RKO (cell line): ENCODE measurements at regions not wholly inside any gene's neighbourhood (a gene's known extent, or its start where the extent isn't known, plus 50 kb on each side); places are given as distances from the start of the nearest gene placed in this dataset.

ENCODE experiments used
- DNase-seq: peaks from one replicate; pipeline ENCODE4 v3.0.0-alpha.2; 2016; ENCODE audit warnings: low spot score

GRCh38 chr18:10009321-10010144 is 95.7 kb downstream of the VAPA start:
- no peak for DNase-seq

GRCh38 chr18:10010611-10011015 is 96.8 kb downstream of the VAPA start:
- DNase-seq, result no peak

DNA sequence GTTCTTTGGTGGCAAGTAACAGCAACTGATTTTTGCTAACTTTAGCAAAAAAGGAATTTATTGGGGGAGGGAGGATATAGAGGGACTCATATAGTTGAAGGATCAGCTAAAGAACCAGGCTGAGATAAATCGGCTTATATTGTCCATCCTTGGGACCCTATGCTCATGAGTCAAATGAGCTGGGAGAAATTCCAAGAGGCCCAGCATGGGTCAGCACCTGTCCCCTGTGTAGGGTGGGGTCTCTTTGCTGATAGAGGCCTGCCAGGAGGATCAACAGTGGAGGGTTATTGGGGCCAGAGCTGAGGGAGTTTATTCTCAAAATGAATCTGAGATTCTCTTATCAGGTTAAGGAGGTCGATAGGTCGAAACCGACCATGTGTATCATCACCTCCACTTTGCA is 97.2 kb downstream of the VAPA start:
- DNase-seq, result no peak

DNA sequence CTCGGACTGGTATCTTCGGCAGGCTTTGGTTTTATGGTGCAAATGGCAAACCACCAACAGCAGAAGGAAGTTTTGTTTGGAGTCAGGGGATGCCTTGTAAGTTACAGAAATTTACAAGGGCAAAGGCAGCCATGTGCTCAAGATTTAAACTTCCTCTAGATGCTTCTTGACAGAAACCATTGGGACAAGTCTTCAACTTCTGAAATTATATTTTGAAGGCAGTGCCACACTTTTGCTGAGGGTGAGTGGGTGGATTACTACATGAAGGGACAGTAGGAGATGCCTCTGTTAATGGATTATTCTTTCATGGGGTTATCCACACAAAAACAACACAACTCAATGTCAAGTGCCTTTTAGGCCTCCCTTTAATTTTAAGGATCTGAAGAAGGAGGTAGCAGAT is 97.9 kb downstream of the VAPA start:
- no peak for DNase-seq

DNA sequence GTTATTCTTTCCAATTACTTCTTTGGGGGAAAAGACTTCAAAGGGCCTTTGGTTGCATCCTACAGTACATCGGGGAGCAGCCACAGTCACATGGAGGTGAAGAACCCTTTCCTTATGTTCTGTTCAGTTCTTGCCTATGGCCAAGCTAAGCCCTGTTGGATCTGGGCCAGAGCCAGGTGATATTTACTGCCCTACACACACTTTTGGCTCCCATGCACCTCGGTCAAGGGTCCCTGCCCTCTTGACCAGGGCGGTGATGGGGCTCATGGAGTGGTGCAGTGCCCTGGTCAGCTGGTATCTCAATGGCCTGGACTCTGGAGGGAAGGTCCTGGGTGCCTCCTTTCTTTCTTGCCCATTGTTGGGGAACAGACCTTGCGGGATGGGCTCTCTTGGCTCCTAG is 98.7 kb downstream of the VAPA start:
- no peak for DNase-seq

DNA sequence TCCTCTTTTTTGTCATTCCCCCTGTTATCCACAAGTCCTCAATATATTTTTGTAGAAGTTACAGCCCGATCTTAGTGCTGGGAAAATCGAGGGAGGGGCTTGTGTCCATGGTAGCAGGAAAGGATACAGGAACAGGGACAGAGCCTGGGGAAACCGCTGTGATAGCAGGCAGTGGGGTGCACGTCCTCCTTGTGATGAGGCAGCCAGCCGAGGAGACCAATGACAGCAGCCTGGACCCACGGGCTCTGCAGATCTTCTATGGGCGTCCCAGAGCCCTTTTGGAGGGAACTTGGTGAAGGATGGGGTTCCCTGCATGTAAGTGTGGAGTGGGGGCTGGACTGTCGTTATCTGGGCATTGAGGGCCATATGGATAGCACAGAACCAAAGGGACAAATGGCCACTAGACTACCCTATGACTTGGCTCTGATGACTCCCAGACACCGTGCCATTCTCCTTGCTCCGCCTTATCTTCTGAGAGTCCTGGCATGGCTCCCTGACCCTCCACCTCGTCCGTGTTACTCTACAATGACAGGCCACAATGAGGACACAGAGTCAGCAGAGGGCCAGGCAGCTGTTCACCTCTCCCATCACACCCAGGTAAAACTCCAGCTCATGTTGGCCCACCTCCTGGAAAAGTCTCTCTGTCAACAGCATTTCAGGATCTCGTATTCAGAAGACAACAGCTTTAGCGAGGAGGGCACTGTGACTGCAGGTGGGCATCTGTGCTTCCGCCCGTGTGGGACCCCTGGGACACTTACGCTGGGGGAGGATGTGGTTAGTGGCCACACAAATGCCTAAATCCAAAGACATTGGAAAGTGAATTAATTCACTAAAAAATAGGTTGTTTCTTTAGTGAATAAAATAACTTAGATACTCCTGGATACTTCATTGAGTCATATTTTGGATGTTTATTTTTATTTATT is 100.1 kb downstream of the VAPA start:
- DNase-seq, result no peak

- no peak for DNase-seq
Observed at GRCh38 chr18:10015288-10015701, 101.5 kb downstream of the VAPA start.

GRCh38 chr18:10015941-10016819 is 102.4 kb downstream of the VAPA start:
- DNase-seq, result peak; percentile 1

GRCh38 chr18:10017043-10017442 is 103.2 kb downstream of the VAPA start:
- DNase-seq, result no peak

DNA sequence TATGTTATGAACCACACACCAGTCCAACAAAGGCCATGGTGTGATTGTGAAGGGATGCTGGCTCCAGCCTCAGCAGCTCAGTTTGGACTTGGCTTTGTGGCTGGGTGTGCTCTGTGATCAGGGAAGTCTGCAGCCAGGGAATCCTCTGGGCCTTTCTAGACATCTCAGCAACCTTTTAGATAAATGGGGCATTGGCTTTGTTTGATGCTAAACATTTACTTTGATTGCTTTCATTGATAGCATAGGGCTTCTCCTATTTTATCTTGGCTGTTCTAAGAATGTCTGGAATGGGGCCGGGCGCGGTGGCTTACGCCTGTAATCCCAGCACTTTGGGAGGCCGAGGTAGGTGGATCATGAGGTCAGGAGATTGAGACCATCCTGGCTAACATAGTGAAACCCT is 104.5 kb downstream of the VAPA start:
- DNase-seq, result no peak

GRCh38 chr18:10020171-10020570 is 106.4 kb downstream of the VAPA start:
- DNase-seq, result no peak

GRCh38 chr18:10022365-10022764 is 108.5 kb downstream of the VAPA start:
- no peak for DNase-seq

DNA sequence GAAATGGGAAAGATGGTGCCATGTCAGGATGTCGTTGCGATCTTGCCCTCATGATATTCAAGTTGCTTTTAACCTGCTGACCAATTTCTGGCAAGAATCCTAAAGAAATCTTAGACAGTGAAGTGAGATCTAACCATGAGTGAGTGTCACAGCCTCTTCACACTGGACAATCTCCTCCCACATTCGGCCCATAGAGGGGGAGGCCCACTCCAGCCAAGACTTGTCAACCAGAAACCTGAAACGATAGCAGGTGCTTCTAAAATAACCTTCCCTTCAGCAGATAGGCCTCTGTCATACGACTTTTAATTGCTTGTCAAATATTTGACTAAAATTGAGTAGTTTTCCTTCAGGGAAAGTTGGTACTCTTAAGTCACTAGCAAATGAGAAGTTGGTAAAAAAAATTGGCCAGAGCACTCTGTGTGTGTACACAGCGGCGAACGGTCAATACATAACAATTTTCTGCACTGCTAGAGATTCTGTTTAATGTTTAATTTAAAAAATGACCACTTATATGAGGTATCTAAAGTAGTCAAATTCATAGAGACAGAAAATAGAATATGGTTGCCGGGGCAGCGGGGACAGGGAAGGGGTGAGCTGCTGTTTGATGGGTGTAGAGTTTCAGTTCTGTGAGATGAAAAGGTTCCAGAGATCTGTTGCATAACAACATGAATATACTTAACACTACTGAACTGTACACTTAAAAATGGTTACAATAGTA is 110.2 kb downstream of the VAPA start:
- no peak for DNase-seq

DNA sequence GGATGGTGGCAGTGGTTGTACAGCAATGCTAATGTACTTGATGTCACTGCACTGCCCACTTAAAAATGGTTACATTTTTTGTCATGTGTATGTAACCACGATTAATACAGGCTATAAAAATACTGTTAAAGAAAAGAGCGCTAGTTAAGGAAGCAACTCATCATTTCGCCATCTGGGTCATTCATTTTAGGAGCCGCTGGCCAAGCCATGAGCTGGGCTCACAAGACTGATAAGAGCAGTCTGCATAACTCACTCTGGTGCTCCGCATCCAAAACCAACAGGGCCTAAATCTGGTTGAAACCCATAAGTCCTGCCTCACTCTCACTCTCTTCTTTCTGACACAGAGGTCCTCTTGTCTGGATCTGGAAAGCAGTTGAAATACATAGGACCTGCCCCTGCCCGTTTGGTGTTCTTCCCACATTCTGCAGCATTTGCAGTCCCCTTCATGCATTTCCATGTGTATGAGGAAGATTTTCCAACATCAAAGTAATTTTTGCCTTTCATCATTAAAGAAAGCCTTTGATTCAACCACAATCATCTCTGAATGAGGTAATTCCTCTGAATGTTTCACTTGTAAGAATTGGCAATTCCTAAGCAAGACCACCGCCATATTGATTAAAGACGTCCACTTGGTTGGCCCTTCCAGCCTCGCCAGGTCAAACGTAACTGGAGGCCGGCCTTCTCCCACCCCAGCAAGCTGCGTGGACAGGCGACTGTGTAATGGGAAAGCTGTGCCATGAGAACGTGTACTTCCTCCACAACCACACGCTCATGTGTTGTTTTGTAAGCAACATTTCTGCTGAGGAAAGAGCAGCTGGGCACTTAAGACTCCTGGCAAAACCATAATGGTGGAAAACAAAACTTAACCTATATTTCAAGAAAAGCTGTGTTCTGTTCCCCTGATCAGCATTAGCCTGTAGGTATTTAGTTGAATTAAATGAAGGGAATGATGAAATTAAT is 112.2 kb downstream of the VAPA start:
- no peak for DNase-seq

- no peak for DNase-seq
Observed at GRCh38 chr18:10027031-10027430, 113.2 kb downstream of the VAPA start.

DNA sequence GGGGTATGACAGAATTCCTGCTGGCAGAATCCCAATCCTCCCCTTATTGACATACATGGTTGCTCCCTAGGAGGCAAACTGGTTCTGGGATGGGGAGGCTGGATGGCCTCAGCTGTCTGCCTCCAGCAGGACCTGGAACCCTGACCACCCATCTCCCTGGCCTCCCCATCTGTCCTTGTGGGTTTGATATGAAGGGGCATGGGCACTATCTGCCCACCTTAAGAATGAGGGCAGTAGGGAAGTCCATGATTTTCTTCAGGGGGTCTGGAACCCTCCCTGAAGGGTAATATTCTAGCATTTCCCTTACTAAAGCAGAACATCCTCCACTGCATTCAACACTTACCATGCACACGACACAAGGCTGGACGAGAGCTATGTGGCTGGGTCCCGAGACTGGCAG is 113.6 kb downstream of the VAPA start:
- no peak for DNase-seq

GRCh38 chr18:10029711-10030110 is 115.9 kb downstream of the VAPA start:
- no peak for DNase-seq

GRCh38 chr18:10030816-10031541 is 117.2 kb downstream of the VAPA start:
- DNase-seq, result no peak

- DNase-seq, result no peak
Observed at GRCh38 chr18:10032331-10033015, 118.7 kb downstream of the VAPA start.
